Neuron (in vitro differentiated cells): ENCODE measurements at regions not wholly inside any gene's neighbourhood (a gene's known extent, or its start where the extent isn't known, plus 50 kb on each side); places are given as distances from the start of the nearest gene placed in this dataset.

ENCODE experiments used
- H2AFZ ChIP-seq: one replicate; pipeline ENCODE4 v1.6.1; 2013; ENCODE audit warnings: low read depth, mild to moderate bottlenecking, inconsistent platforms, low read length, moderate library complexity
- H3K27me3 ChIP-seq: one replicate; pipeline ENCODE4 v1.6.1; 2013; ENCODE audit warnings: low read length; ENCODE audit not compliant: insufficient read depth
- H3K36me3 ChIP-seq: one replicate; pipeline ENCODE4 v1.6.1; 2013; ENCODE audit warnings: low read length; ENCODE audit not compliant: insufficient read depth
- H3K4me1 ChIP-seq: one replicate; pipeline ENCODE4 v1.6.1; 2013; ENCODE audit warnings: low read length; ENCODE audit not compliant: insufficient read depth
- H3K4me3 ChIP-seq: 2 replicates; pipeline ENCODE4 v1.5.1; 2013; ENCODE audit warnings: mild to moderate bottlenecking, low read length, moderate library complexity
- H3K9me3 ChIP-seq: one replicate; pipeline ENCODE4 v1.6.1; 2013; ENCODE audit warnings: low read length

DNA sequence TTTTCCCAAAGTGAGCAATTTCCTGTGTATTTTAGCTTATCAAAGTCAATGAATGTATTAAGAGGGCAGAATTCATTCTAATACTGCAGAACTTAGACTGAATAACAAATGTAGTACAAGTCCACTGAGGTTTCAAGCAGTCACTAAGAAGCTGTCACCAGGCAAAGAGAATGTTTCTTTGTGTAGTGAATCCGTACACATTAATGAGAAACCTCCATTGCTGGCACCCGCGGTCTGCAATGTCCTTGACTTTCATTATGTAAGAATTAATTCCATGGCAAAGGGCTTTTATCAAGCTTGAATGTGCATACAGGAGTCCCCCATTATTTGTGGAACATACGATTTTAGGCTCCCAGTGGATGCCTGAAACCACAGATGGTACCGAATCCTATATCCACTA is 719.5 kb upstream of the TMPRSS15 start:
- Histone ChIP-seq H3K4me1 (peaks cover 38% of the 10 kb centered on the region), H3K9me3 (no peaks in the 10 kb centered on the region), H3K36me3 (no peaks in the 10 kb centered on the region), H3K27me3 (no peaks in the 10 kb centered on the region), H3K4me3 (no peak overlapping the region), H2AFZ (no peak overlapping the region)

DNA sequence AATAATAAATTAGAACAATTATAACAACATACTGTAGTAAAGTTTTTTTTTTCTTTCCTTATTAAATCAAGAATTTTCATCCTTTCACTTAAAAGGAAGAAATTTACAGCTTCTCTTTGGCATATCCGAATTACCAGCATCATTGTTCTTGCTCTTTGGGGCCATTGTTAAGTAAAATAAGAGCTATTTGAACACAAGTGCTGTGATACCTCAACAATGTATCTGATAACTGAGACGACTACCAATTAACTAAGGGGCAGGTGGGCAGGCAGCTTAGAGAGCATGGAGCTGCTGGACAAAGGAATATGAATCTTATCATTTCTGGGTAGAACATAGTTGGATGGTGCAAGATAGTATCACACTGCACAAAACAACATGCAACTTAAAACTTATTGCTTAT is 719.9 kb upstream of the TMPRSS15 start:
- no peak overlapping the region for H3K4me3 ChIP-seq

DNA sequence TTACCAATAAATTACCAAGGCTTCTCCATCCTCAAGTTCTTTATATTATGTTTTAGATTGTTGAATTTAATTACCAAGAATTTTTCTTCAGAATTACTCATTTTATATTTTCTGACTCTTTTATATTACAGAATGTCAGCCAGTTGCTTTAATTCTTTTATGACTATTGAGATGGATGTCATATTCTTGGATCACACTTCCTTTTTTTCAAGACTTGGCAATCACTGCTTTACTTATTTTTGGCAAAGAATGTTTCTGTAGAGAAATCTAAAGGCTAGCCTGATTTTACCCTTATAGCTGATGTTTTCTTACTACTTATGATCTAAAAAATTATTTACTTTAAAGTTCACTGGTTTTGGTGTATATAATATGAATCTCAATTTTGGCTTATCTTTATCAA is 721.1 kb upstream of the TMPRSS15 start:
- no peaks in the 10 kb centered on the region for H3K9me3 ChIP-seq
- no peak overlapping the region for H3K4me3 ChIP-seq
- H3K36me3 ChIP-seq = no peaks in the 10 kb centered on the region
- H2AFZ ChIP-seq = no peak overlapping the region
- H3K4me1 ChIP-seq = peaks cover 32% of the 10 kb centered on the region
- H3K27me3 ChIP-seq = no peaks in the 10 kb centered on the region

More for the DNA sequence above, 719.9 kb upstream of the TMPRSS15 start:
- Histone ChIP-seq H3K36me3 (no peaks in the 10 kb centered on the region), H3K4me1 (peaks cover 38% of the 10 kb centered on the region), H3K27me3 (no peaks in the 10 kb centered on the region), H3K9me3 (no peaks in the 10 kb centered on the region), H2AFZ (no peak overlapping the region)

DNA sequence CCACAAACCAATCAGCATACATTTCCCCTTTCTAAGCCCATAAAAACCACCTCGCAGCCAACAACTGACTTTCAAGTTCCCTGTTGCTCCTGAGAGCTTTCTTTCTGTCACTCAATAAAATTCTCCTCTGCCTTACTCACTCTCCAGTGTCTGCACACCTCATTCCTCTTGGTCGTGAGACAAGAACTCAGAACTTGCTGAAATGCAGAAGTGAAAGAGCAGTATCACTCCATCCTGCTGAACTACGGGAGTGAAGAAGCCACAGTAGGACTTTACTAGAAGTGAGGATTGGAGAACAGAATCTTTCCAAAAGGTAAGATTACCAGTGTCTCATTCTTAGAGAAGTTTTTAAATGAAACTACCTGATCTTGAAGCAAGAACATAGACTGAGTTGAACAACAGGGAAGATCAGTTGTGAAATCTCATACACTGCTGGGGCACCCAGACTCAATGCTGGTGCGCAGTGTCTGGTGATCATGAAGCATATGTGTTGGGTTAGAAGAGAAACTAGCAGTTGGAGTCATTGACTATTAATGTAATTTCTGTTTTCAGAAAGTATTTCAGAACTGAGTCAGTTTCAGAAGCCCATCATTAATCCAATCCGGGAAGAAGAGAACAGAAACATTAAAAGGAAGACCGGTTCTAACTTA is 726.9 kb upstream of the TMPRSS15 start:
- Histone ChIP-seq H3K4me1 (no peaks in the 10 kb centered on the region), H2AFZ (no peak overlapping the region), H3K9me3 (peaks cover 5% of the 10 kb centered on the region), H3K36me3 (no peaks in the 10 kb centered on the region), H3K4me3 (no peak overlapping the region), H3K27me3 (no peaks in the 10 kb centered on the region)

DNA sequence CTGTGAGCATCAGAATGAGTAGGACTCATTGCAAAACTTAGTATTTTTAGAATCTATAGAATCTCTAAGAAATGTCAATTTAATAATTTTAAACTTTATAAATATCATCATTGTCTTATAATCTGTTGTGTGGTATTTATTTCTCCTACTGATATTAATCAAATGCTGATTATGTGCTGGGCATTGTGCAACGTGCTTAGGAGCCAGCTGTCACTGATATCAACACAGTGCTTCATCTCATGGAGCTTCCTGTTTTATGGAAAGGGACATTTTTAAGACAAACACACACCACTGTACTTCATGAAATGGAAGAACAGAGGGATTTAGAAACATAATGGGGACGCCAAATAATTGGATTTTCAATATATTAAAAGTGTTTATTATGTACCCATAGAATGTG is 737.9 kb upstream of the TMPRSS15 start:
- Histone ChIP-seq H3K27me3 (no peaks in the 10 kb centered on the region), H3K36me3 (no peaks in the 10 kb centered on the region), H3K4me3 (no peak overlapping the region), H2AFZ (no peak overlapping the region), H3K4me1 (no peaks in the 10 kb centered on the region), H3K9me3 (no peaks in the 10 kb centered on the region)

DNA sequence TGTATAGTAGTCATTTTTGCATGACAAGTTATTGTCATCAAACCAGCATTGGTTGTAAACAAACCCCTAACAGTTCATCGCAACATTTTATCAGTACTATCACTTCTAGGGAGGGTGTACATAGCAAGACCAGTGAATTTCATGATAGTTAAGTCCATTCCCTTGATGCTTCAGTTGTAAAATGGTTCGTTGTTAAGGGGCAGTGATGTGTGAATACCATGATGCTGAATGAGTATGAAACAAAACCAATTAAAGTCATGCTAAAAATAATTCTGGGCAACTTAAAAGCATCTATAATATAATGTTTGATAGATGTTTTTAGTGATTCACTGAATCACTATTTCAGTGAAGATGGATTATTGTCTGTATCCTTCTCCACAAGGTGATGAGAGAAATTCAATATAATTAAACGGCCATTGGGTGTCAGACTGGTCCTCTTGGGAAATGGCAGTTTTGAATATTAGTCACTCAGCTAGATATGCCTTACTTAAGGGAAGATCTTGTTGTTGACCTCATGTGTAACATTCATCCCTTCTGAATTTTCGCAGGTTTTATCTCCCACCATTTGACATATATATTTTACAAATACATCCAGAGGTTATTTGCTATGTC is 742.2 kb upstream of the TMPRSS15 start:
- Histone ChIP-seq H3K36me3 (no peaks in the 10 kb centered on the region), H3K27me3 (no peaks in the 10 kb centered on the region), H3K4me3 (no peak overlapping the region)

DNA sequence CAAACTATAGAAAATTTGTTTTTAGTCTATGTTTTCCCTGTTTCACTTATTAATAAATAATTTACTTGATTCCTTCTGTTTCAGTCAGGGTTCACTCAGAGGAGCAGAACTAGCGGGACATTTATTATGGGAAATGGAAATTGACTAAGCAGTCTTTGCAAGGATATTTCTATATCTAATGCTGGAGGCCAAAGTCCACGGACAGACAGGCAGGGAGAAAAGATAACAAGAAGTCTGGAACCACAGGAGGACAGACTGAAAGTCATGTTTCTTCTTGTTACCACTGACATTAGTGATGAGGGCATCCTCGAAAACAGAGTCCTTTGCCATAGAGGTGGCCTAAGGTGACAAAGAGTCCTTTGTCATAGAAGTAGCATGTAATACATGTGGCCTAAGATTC is 744.5 kb upstream of the TMPRSS15 start:
- Histone ChIP-seq H2AFZ (no peak overlapping the region), H3K36me3 (no peaks in the 10 kb centered on the region), H3K4me3 (no peak overlapping the region), H3K27me3 (no peaks in the 10 kb centered on the region), H3K9me3 (no peaks in the 10 kb centered on the region), H3K4me1 (no peaks in the 10 kb centered on the region)

More for the DNA sequence above, 742.2 kb upstream of the TMPRSS15 start:
- H3K4me1 ChIP-seq = no peaks in the 10 kb centered on the region
- no peaks in the 10 kb centered on the region for H3K9me3 ChIP-seq
- no peak overlapping the region for H2AFZ ChIP-seq

DNA sequence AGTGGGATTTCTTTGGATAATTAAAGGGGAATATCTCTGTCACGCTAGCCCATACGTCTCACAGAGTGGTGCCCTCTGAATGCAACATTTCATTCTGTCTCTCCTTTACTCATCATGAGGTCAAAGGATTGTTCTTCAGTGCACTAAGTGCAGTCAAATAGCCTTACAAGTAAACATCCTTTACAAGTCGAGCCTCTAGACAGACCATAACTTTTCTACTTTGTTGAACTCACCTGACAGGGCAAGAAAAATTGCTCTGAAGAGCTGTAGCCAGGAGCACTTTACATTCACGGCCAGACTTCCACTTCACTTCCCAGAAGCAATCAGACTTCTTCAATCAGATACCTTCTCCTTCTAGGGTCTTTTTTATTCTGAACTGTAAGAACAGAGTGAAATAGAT is 768.0 kb upstream of the TMPRSS15 start:
- Histone ChIP-seq H3K27me3 (no peaks in the 10 kb centered on the region), H2AFZ (no peak overlapping the region), H3K36me3 (no peaks in the 10 kb centered on the region), H3K9me3 (no peaks in the 10 kb centered on the region), H3K4me3 (no peak overlapping the region), H3K4me1 (peaks cover 6% of the 10 kb centered on the region)

DNA sequence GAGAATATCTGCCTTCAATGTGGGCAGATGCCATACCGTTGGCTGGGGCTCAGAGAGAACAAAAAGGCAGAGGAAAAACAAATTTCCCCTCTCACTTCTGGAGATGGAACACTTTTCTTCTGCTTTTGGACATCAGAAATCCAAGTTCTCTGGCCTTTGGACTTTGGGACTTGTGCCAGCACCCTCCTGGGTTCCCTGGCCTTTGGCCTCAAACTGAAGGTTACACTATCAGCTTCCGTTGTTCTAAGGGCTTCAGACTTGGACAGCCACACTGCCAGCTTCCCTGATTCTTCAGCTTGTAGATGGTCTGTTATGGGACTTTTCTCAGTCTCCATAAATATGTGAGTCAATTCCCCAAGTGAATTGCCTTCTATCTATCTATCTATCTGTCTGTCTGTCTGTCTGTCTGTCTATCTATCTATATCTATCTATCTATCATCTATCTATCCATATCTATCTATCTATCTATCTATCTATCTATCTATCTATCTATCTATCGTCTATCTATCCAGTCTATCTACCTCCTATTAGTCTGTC is 778.1 kb upstream of the TMPRSS15 start:
- Histone ChIP-seq H3K4me3 (no peak overlapping the region), H3K36me3 (no peaks in the 10 kb centered on the region), H2AFZ (no peak overlapping the region), H3K9me3 (no peaks in the 10 kb centered on the region), H3K4me1 (no peaks in the 10 kb centered on the region), H3K27me3 (no peaks in the 10 kb centered on the region)

DNA sequence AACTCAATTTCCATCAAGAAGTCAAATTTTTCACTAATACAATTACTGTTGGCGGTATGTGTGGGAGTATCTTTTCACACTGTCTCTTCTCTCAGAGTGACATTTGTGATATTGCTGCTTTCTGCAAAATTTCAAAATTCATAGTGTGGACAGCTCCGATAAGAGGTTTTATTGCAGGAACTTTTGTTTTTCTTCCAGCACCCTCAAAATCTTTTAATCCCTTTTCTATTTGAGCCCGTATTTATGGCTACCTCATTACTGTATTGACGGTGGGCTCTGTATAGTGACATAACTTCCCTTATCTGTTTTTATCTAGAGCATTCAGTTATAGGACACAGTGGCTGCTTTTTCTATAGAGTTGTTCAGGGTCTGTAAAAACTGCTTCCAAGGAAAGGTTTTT is 794.4 kb upstream of the TMPRSS15 start:
- Histone ChIP-seq H3K36me3 (no peaks in the 10 kb centered on the region), H3K4me1 (no peaks in the 10 kb centered on the region), H3K4me3 (no peak overlapping the region), H3K27me3 (no peaks in the 10 kb centered on the region), H3K9me3 (no peaks in the 10 kb centered on the region), H2AFZ (no peak overlapping the region)

DNA sequence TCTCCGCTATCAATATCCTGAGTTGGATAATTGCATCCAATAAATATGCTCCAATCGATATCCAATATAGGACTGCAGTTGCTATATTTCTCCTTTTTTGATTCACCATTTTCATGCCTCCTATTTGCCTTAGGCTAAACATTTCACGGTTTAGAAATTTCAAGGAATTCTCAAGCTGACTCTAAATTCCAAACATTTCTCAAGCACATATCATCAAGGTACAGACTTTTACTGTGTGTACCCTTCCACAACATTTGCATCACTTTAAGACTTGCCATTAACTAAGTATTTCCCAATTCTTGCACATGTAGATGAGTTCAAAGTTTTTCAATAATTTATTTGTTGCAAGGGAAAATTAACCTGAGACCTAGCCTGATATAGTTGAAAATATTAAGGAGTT is 795.2 kb upstream of the TMPRSS15 start:
- Histone ChIP-seq H3K36me3 (no peaks in the 10 kb centered on the region), H3K9me3 (no peaks in the 10 kb centered on the region), H3K4me1 (no peaks in the 10 kb centered on the region), H3K4me3 (no peak overlapping the region), H2AFZ (no peak overlapping the region), H3K27me3 (no peaks in the 10 kb centered on the region)

DNA sequence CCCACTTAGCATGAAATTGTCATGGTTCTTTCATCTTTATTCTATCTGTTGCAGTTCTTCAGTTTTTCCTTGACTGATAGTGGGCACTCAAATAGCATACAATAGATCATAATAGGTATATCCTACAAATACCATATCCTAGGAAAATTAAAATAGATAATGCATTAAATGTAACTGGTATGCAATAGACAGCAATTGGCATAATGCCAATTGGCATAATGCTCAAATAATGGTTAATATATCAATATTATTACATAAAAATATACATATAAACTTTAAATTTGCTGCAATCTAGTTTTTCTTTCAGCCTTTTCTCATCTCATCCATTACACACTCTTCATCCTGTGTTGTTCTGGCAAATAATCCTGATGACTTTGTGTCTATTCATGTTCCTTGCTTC is 814.6 kb upstream of the TMPRSS15 start:
- H3K4me1 ChIP-seq = no peaks in the 10 kb centered on the region
- no peaks in the 10 kb centered on the region for H3K27me3 ChIP-seq
- H2AFZ ChIP-seq = no peak overlapping the region
- no peaks in the 10 kb centered on the region for H3K9me3 ChIP-seq
- no peak overlapping the region for H3K4me3 ChIP-seq
- H3K36me3 ChIP-seq = no peaks in the 10 kb centered on the region

DNA sequence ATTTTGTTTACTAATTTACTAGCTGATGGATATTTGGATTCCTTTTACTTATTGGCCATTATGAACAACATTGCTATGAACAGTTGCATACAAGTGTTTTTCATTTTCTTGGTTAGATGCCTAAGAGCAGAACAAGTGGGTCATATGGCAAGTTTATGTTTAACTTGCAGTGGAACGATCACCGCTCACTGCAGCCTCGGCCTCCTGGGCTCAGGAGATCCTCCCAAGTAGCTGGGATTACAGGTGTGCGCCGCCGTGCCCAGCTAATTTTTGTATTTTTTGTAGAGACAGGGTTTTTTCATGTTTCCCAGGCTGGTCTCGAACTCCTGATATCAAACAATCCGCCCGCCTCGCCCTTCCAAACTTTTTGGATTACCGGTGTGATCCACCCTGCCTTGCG is 820.5 kb upstream of the TMPRSS15 start:
- Histone ChIP-seq H2AFZ (no peak overlapping the region), H3K36me3 (no peaks in the 10 kb centered on the region), H3K4me3 (no peak overlapping the region), H3K9me3 (no peaks in the 10 kb centered on the region), H3K4me1 (no peaks in the 10 kb centered on the region), H3K27me3 (no peaks in the 10 kb centered on the region)

DNA sequence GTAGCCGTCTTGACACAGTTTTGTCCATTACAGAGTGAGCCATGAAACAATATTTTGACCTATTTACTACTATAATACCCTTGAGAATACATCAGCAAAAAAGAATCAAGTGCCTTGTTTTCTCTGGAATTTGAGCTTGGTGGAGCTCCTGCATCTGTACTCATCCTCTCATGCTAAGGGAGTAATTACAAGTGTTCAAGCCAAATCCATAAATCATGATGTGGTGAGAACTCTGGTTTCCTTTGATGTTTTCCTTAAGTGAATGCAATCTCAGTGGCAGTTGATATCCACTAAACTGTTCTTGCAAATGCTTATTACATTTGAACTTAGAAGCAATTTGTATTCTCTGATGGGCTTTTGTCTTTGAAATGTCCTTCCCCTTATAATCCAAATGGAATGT is 824.6 kb upstream of the TMPRSS15 start:
- H3K4me1 ChIP-seq = no peaks in the 10 kb centered on the region
- no peak overlapping the region for H3K4me3 ChIP-seq
- no peaks in the 10 kb centered on the region for H3K36me3 ChIP-seq
- no peak overlapping the region for H2AFZ ChIP-seq
- H3K27me3 ChIP-seq = no peaks in the 10 kb centered on the region
- H3K9me3 ChIP-seq = no peaks in the 10 kb centered on the region
